Subcutaneous abdominal adipose tissue (tissue), 5 donors: ENCODE measurements at regions not wholly inside any gene's neighbourhood (a gene's known extent, or its start where the extent isn't known, plus 50 kb on each side); places are given as distances from the start of the nearest gene placed in this dataset.
"Not testable (repeated sequence)": the region's sequence is repeated elsewhere in the genome, so short reads cannot be mapped to it uniquely, and the experiment has no call there.

ENCODE experiments used
- H3K27ac ChIP-seq: one replicate; pipeline ENCODE4 v1.7.0; 2013; ENCODE audit warnings: low read depth, mild to moderate bottlenecking, inconsistent platforms, low read length, moderate library complexity
- H3K27me3 ChIP-seq, 5 donors: one replicate each; pipeline ENCODE4 v1.7.0; 2013; ENCODE audit warnings: low read length in 5 of 5, inconsistent platforms in 1 of 5; ENCODE audit not compliant: control insufficient read depth in 5 of 5, insufficient read depth in 4 of 5
- H3K36me3 ChIP-seq, 5 donors: one replicate each; pipeline ENCODE4 v1.7.0; 2013; ENCODE audit warnings: low read length in 5 of 5; ENCODE audit not compliant: control insufficient read depth in 5 of 5, insufficient read depth in 5 of 5
- H3K4me1 ChIP-seq, 5 donors: one replicate each; pipeline ENCODE4 v1.7.0; 2013; ENCODE audit warnings: low read length in 5 of 5, mild to moderate bottlenecking in 3 of 5, moderate library complexity in 1 of 5; ENCODE audit not compliant: control insufficient read depth in 5 of 5, insufficient read depth in 5 of 5
- H3K4me3 ChIP-seq, 5 donors: one replicate each; pipeline ENCODE4 v1.7.0; 2013; ENCODE audit warnings: low read length in 5 of 5, low read depth in 1 of 5
- H3K9ac ChIP-seq, 5 donors: one replicate each; pipeline ENCODE4 v1.7.0; 2013; ENCODE audit warnings: low read length in 5 of 5, mild to moderate bottlenecking in 4 of 5, moderate library complexity in 3 of 5
- H3K9me3 ChIP-seq, 5 donors: one replicate each; pipeline ENCODE4 v1.7.0; 2013; ENCODE audit warnings: low read length in 5 of 5; ENCODE audit not compliant: control insufficient read depth in 5 of 5
- donor health status: healthy.
- donor health status: healthy.
- donor health status: healthy.
- donor health status: healthy.
- donor health status: healthy.

DNA sequence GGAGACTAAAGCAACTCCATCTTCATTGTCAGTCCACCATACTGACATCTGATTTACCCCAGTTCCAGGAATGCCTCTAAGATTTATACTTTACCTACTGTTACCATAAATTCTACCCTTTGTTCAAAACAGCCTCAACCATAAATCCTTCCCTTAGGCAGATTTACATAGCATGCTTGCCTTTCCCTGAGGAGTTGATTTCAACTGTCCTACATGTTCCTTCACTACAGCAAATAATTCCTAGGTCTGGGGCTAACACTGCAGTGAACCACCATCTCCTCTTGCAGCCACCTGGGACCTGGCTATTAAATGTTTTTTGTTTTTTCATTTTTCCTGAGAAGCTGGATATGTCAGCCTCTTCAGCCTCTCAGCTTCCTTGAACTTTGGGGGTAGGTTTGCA is 166.9 kb upstream of the PDE4D start:
- H3K27me3 ChIP-seq = no peaks in the 10 kb centered on the region
- no peak overlapping the region for H3K9ac ChIP-seq
- H3K27ac ChIP-seq = no peak overlapping the region
- H3K36me3 ChIP-seq = no peaks in the 10 kb centered on the region
- H3K9me3 ChIP-seq = no peaks in the 10 kb centered on the region
- no peak overlapping the region for H3K4me3 ChIP-seq
- no peaks in the 10 kb centered on the region for H3K4me1 ChIP-seq

DNA sequence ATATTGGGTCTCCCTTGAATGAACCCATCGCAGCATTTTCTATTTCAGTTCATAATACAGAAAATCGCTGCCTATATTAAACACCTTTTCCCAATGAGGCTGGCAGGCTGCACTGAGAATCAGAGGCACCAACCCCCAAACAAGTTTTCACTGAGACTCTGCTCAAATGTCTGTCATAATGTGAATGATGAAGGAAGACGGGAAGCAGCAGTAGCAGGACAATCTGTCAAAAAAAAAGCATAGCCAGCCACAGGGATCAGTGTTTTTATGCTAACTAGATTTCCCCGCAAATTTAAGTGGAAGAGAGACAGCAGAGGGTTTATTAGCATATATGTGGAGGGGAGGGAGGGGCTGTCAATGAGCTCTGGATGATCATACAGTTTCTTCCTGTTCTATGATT is 162.7 kb upstream of the PDE4D start:
- no peak overlapping the region for H3K9ac ChIP-seq
- H3K9me3 ChIP-seq = no peaks in the 10 kb centered on the region
- H3K36me3 ChIP-seq = no peaks in the 10 kb centered on the region
- H3K27ac ChIP-seq = no peak overlapping the region
- no peak overlapping the region for H3K4me3 ChIP-seq
- H3K27me3 ChIP-seq = no peaks in the 10 kb centered on the region
- no peaks in the 10 kb centered on the region for H3K4me1 ChIP-seq

DNA sequence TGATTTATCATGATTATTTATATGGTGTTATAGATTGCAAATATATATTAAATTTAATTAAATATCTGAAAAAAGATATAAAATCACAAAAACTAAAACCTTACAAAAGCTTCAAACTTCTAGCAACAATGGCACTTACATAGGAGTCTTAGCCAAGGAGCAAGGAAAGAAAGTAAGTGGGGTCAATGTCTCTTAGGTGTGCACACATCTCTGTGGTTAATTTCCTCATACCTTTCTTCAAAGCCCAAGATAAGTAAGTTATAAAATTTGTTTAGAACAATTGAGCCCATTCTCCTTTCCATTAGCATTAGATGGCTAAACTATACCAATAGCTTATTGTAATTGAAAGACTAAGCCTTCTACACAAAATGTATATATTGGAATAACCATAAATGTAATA is 161.6 kb upstream of the PDE4D start:
- H3K27ac ChIP-seq = no peak overlapping the region
- H3K36me3 ChIP-seq = no peaks in the 10 kb centered on the region
- H3K4me3 ChIP-seq = no peak overlapping the region
- no peaks in the 10 kb centered on the region for H3K27me3 ChIP-seq
- no peak overlapping the region for H3K9ac ChIP-seq
- no peaks in the 10 kb centered on the region for H3K9me3 ChIP-seq
- no peaks in the 10 kb centered on the region for H3K4me1 ChIP-seq

DNA sequence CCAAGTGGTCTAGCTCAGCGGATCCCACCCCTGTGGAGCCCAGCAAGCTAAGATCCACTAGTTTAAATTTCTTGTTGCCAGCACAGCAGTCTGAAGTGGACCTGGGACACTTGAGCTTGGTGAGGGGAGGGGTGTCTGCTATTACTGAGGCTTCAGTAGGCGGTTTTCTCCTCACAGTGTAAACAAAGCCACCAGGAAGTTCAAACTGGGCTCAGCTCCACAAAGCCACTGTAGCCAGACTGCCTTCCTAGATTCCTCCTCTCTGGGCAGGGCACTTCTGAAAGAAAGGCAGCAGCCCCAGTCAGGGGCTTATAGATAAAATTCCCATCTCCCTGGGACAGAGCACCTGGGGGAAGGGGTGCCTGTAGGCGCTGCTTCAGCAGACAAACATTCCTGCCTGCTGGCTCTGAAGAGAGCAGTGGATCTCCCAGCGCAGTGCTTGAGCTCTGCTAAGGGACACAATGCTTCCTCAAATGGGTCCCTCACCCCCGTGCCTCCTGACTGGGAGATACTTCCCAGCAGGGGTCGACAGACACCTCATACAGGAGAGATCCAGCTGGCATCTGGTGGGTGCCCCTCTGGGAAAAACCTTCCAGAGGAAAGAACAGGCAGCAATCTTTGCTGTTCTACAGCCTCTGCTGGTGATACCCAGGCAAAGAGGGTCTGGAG is 148.6 kb upstream of the PDE4D start:
- H3K27me3 ChIP-seq, H3K9ac ChIP-seq, H3K4me3 ChIP-seq, H3K9me3 ChIP-seq, H3K27ac ChIP-seq, H3K36me3 ChIP-seq, H3K4me1 ChIP-seq: not testable (repeated sequence)

DNA sequence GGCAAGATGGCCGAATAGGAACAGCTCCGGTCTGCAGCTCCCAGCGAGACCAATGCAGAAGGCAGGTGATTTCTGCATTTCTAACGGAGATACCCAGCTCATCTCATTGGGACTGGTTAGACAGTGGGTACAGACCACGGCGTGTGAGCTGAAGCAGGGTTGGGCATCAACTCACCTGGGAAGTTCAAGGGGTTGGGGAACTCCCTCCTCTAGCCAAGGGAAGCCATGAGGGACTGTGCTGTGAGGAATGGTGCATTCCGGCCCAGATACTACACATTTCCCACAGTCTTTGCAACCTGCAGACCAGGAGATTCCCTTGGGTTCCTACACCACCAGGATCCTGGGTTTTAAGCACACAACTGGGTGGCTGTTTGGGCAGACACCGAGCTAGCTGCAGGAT is 148.0 kb upstream of the PDE4D start:
- not testable (repeated sequence) for H3K27me3 ChIP-seq, H3K4me3 ChIP-seq, H3K9me3 ChIP-seq, H3K4me1 ChIP-seq, H3K27ac ChIP-seq, H3K36me3 ChIP-seq, H3K9ac ChIP-seq

DNA sequence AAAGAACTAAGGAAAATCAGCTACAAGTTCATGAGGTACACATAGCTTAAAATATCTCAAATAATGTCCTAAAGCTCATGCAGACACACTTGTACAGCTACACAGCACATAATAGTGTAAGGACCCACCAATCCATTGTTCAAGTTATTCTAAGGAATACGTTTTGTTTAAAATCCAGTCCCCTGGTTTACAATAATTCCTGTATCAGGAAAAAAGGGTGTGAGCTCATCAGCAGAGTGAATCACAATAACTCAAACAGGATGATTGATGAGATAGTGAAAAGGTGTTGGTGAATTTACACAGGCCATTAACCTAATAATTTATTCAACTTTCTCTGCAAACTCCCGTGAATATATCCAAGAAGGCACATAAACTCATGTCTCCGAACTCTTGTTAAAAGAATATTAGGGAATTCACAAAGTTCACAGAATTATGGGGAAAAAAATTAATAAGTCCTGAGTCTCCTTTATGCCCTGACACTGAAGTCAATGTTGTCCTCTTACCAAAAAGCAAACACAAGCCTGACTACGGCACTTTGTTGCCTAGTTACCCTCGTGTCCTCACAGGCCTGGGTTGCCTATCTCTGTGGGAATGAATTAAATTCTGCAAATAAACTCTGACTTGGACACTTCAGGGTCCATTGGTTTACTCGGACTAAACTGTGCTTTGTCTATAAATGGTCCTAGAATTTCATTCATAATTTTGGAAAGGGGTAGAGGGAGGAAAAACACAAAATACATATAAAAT is 142.8 kb upstream of the PDE4D start:
- no peaks in the 10 kb centered on the region for H3K27me3 ChIP-seq
- no peak overlapping the region for H3K27ac ChIP-seq
- H3K9me3 ChIP-seq = no peaks in the 10 kb centered on the region
- no peak overlapping the region for H3K4me3 ChIP-seq
- H3K36me3 ChIP-seq = no peaks in the 10 kb centered on the region
- no peaks in the 10 kb centered on the region for H3K4me1 ChIP-seq
- no peak overlapping the region for H3K9ac ChIP-seq

DNA sequence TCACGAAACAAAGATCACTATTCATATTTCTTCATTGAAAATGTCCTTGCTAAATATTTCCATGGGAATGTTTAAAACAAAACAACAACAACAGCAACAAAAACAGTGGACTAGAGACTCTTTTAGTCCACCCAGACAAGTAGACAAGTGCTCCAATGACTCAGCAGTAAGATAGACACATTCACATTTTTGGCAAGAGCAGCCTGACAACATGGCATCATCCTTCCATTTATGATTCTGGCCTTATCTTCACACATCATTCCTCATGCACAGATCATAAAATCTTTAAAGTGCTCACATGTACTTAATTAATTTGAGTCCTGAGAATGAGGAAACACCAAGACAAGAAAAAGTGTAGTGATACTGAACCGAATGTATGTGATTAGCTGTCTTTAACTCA is 132.6 kb upstream of the PDE4D start:
- peaks cover 0 to 3% (median under 1%) of the 10 kb centered on the region in 5 donors for H3K4me1 ChIP-seq
- no peaks in the 10 kb centered on the region for H3K27me3 ChIP-seq
- H3K4me3 ChIP-seq = no peak overlapping the region
- H3K27ac ChIP-seq = no peak overlapping the region
- no peaks in the 10 kb centered on the region for H3K36me3 ChIP-seq
- H3K9ac ChIP-seq = no peak overlapping the region
- no peaks in the 10 kb centered on the region for H3K9me3 ChIP-seq

DNA sequence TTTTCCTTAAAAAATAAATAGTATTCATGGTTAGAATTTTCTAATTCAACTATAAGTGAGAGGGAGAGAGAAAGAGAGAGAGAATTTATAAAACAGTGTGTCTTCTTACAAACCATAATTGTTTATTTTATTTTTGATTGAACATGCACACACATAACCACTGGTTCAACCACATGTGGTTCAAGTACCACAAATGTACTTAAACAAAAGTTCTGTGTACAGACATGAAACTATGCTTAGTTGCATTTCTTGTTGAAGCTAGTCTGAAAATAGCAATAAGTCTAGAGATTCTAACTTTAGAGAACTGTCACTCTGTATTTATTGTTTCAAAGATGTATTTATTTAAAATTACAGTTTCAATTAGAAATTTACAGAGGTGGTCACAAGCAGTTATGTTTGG is 130.6 kb upstream of the PDE4D start:
- H3K9ac ChIP-seq = no peak overlapping the region
- no peaks in the 10 kb centered on the region for H3K36me3 ChIP-seq
- H3K4me3 ChIP-seq = no peak overlapping the region
- H3K4me1 ChIP-seq = peaks cover 0 to 5% (median 3%) of the 10 kb centered on the region in 5 donors
- no peaks in the 10 kb centered on the region for H3K27me3 ChIP-seq
- no peaks in the 10 kb centered on the region for H3K9me3 ChIP-seq
- H3K27ac ChIP-seq = no peak overlapping the region

DNA sequence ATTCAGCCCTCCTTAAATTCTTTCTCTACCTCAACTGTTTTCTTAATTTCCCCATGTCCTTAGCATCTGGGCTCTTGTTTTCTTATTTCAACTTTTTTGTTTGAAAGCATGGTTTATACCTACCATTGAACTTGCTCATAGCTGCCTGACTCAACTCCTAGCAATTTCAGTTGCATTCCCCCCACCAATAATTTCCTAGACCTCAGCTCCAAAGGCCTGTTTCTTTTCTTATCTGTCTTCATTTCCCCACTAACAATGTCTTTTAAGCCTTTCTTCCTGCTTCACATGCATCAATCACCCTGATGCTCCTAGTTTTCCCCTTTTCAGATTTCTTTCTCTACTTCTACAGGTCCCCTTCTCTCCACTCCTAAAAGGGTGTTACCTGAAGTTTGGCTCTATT is 129.7 kb upstream of the PDE4D start:
- Histone ChIP-seq H3K9ac (no peak overlapping the region), H3K4me3 (no peak overlapping the region), H3K27me3 (no peaks in the 10 kb centered on the region), H3K9me3 (no peaks in the 10 kb centered on the region), H3K36me3 (no peaks in the 10 kb centered on the region), H3K4me1 (peaks cover 0 to 5% (median 3%) of the 10 kb centered on the region in 5 donors), H3K27ac (no peak overlapping the region)

DNA sequence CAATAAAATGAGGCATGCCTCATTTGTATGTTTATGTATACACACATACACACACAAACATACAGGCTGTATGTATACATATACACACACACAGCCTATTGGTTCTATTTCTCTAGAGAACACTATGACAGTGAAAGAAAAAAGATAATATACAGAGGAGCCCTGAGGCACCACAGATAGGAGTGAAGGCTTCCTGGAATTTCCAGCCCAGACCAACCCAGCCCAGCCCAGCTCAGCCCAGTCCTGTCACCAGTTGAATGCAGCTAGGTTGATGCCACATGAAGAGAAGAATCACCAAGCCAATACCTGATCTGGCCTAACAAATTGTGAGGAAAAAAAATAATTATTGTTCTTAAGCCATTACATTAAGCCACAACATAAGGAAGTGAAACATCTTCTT is 126.9 kb upstream of the PDE4D start:
- Histone ChIP-seq H3K36me3 (no peaks in the 10 kb centered on the region), H3K27me3 (no peaks in the 10 kb centered on the region), H3K4me3 (no peak overlapping the region), H3K27ac (no peak overlapping the region), H3K4me1 (peaks cover 0 to 5% (median 3%) of the 10 kb centered on the region in 5 donors), H3K9me3 (peaks cover 0 to 5% (median 0%) of the 10 kb centered on the region in 5 donors), H3K9ac (no peak overlapping the region)
